ENCODE measurements at regions not wholly inside any gene's neighbourhood (a gene's known extent, or its start where the extent isn't known, plus 50 kb on each side); places are given as distances from the start of the nearest gene placed in this dataset.

DNA sequence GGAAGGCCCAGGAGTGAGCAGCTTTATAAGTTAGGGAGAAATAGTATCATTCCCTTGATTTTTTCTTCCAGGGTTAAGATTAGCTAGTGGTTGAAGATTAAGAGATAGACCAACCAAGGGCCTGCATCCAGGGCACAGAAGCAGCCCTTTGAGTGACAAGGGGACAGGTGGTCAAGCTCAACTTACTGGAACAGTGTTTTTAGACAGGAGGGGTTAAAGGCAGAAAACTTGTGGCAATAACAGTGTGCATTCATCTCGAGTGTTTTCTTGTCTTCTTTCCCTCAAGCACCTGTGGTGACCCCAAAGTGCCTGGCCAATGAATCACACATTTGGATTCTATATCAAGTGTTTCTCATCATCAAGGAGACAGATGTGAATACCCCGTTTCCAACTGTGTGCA, 267.5 kb downstream of the PDCD6IP start:
- Histone ChIP-seq H3K27me3 (replicated peaks; ENCODE audit: control insufficient read depth, insufficient read depth, low read length) (no peaks in the 10 kb centered on the region), H3K4me1 (no peaks in the 10 kb centered on the region), H3K36me3 (ENCODE audit: control insufficient read depth, insufficient read depth, low read length) (no peaks in the 10 kb centered on the region), H3K4me3 (ENCODE audit: low read depth, low read length) (no peak overlapping the region), H3K9me3 (peaks cover 4% of the 10 kb centered on the region; the same call in 1 of the 2 replicates)
- Mint-ChIP-seq H3K27me3 (ENCODE audit: insufficient read depth, unreplicated experiment) (no peaks in the 10 kb centered on the region), H3K4me1 (ENCODE audit: low read depth, unreplicated experiment) (no peaks in the 10 kb centered on the region), H3K36me3 (ENCODE audit: insufficient read depth, unreplicated experiment) (no peaks in the 10 kb centered on the region), H3K4me3 (ENCODE audit: unreplicated experiment) (no peak overlapping the region), H3K9me3 (ENCODE audit: unreplicated experiment) (no peaks in the 10 kb centered on the region), H3K27ac (ENCODE audit: unreplicated experiment) (no peak overlapping the region)
- intact Hi-C loops (cut with micrococcal nuclease; ENCODE audit: unreplicated experiment) = no loop called here
- BruUV-seq (replicated peaks) = no TSS peak
- no peak for DNase-seq
- CTCF ChIA-PET = no interaction called here
- POLR2A ChIA-PET = no interaction called here
- TF ChIP-seq, protein P1, sequence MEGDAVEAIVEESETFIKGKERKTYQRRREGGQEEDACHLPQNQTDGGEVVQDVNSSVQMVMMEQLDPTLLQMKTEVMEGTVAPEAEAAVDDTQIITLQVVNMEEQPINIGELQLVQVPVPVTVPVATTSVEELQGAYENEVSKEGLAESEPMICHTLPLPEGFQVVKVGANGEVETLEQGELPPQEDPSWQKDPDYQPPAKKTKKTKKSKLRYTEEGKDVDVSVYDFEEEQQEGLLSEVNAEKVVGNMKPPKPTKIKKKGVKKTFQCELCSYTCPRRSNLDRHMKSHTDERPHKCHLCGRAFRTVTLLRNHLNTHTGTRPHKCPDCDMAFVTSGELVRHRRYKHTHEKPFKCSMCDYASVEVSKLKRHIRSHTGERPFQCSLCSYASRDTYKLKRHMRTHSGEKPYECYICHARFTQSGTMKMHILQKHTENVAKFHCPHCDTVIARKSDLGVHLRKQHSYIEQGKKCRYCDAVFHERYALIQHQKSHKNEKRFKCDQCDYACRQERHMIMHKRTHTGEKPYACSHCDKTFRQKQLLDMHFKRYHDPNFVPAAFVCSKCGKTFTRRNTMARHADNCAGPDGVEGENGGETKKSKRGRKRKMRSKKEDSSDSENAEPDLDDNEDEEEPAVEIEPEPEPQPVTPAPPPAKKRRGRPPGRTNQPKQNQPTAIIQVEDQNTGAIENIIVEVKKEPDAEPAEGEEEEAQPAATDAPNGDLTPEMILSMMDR (IDR thresholded peaks at IDR 0.05; ENCODE audit: insufficient read depth in 1 of 2, low read depth in 1 of 2, low read length in 1 of 2, severe bottlenecking in 1 of 2, unreplicated experiment in 1 of 2) = no peak

DNA sequence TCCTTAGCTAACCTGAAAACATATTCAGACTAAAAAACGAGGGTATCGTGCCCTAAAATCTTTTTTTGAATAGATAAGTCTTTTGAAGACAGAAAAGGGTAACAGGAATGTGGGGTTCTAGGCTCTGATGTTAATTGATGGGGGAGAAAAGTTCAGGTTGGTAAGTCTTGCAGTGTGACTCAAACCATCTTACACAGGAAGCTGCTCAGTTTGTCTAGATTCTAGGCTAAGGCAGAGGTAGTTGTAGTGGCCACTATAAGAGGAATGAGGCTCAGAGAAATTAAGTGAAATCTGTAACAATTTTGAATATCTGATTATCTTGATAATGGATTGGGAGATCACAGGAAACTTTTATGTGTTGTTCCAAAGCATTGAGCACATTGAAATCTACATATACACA, 267.9 kb downstream of the PDCD6IP start:
- BruUV-seq (replicated peaks) = no TSS peak
- no peak overlapping the region for H3K4me3 Mint-ChIP-seq (ENCODE audit: unreplicated experiment)
- H3K4me1 Mint-ChIP-seq (ENCODE audit: low read depth, unreplicated experiment) = no peaks in the 10 kb centered on the region
- no peaks in the 10 kb centered on the region for H3K36me3 Mint-ChIP-seq (ENCODE audit: insufficient read depth, unreplicated experiment)
- H3K27me3 Mint-ChIP-seq (ENCODE audit: insufficient read depth, unreplicated experiment) = no peaks in the 10 kb centered on the region
- no peak overlapping the region for H3K4me3 ChIP-seq (ENCODE audit: low read depth, low read length)
- no peak for DNase-seq
- POLR2A ChIA-PET = no interaction called here
- TF ChIP-seq, protein P1 (IDR thresholded peaks at IDR 0.05; ENCODE audit: insufficient read depth in 1 of 2, low read depth in 1 of 2, low read length in 1 of 2, severe bottlenecking in 1 of 2, unreplicated experiment in 1 of 2) = no peak
- H3K4me1 ChIP-seq = no peaks in the 10 kb centered on the region
- intact Hi-C loops (cut with micrococcal nuclease; ENCODE audit: unreplicated experiment) = no loop called here
- H3K9me3 Mint-ChIP-seq (ENCODE audit: unreplicated experiment) = no peaks in the 10 kb centered on the region
- H3K36me3 ChIP-seq (ENCODE audit: control insufficient read depth, insufficient read depth, low read length) = no peaks in the 10 kb centered on the region
- H3K27me3 ChIP-seq (replicated peaks; ENCODE audit: control insufficient read depth, insufficient read depth, low read length) = no peaks in the 10 kb centered on the region
- CTCF ChIA-PET = no interaction called here
- H3K27ac Mint-ChIP-seq (ENCODE audit: unreplicated experiment) = no peak overlapping the region
- H3K9me3 ChIP-seq = peaks cover 4% of the 10 kb centered on the region; the same call in 1 of the 2 replicates

DNA sequence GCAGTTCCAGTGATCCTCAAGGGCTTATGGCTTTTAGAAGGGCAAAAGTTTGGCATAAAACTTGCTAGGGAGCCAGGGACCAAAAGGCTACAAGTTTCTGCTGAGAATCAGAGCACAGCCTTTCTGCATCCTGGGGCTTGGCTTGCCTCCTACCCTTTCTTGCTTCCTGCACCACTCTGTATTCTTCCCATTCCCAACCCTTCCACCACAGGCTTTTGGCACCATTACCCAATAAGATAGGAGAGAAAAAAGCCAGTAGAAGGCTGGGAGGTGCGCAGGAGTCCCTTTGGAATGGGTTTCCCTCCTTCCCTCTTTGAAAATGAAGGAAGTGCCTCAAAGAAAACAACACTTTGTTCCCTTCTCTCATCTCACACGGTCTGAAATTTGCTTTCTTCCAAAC, 268.6 kb downstream of the PDCD6IP start:
- CTCF ChIA-PET = no interaction called here

More for the DNA sequence above, 268.6 kb downstream of the PDCD6IP start:
- intact Hi-C loops (cut with micrococcal nuclease; ENCODE audit: unreplicated experiment) = no loop called here
- no peaks in the 10 kb centered on the region for H3K9me3 Mint-ChIP-seq (ENCODE audit: unreplicated experiment)
- POLR2A ChIA-PET = no interaction called here
- no peaks in the 10 kb centered on the region for H3K27me3 ChIP-seq (replicated peaks; ENCODE audit: control insufficient read depth, insufficient read depth, low read length)
- H3K9me3 ChIP-seq = peaks cover 3% of the 10 kb centered on the region; the same call in 1 of the 2 replicates
- TF ChIP-seq, protein P1 (IDR thresholded peaks at IDR 0.05; ENCODE audit: insufficient read depth in 1 of 2, low read depth in 1 of 2, low read length in 1 of 2, severe bottlenecking in 1 of 2, unreplicated experiment in 1 of 2) = no peak
- no peak overlapping the region for H3K27ac Mint-ChIP-seq (ENCODE audit: unreplicated experiment)
- no TSS peak for BruUV-seq (replicated peaks)
- H3K4me3 ChIP-seq (ENCODE audit: low read depth, low read length) = no peak overlapping the region
- no peaks in the 10 kb centered on the region for H3K27me3 Mint-ChIP-seq (ENCODE audit: insufficient read depth, unreplicated experiment)
- H3K4me3 Mint-ChIP-seq (ENCODE audit: unreplicated experiment) = no peak overlapping the region
- no peaks in the 10 kb centered on the region for H3K4me1 Mint-ChIP-seq (ENCODE audit: low read depth, unreplicated experiment)
- DNase-seq = no peak
- H3K4me1 ChIP-seq = no peaks in the 10 kb centered on the region
- H3K36me3 ChIP-seq (ENCODE audit: control insufficient read depth, insufficient read depth, low read length) = no peaks in the 10 kb centered on the region
- no peaks in the 10 kb centered on the region for H3K36me3 Mint-ChIP-seq (ENCODE audit: insufficient read depth, unreplicated experiment)

Measured in Caco-2 (cell line).